HepG2 (cell line): ENCODE measurements at regions not wholly inside any gene's neighbourhood (a gene's known extent, or its start where the extent isn't known, plus 50 kb on each side); places are given as distances from the start of the nearest gene placed in this dataset.

Experiments
- CEBPB ChIP-seq: IDR thresholded peaks from 2 replicates; pipeline ENCODE4 v1.6.1; 2011; ENCODE audit warnings: low read depth, low read length, improper control_type of control experiment, borderline replicate concordance
- CTCF ChIP-seq: sonication (generic); formaldehyde crosslinking; IDR thresholded peaks from 2 replicates; pipeline ENCODE4 v1.5.0; 2020; ENCODE audit warnings: mild to moderate bottlenecking, missing genetic modification reagents, moderate library complexity
- POLR2A ChIP-seq, 2 experiments: IDR thresholded peaks; 2 replicates each; pipeline ENCODE4 v1.6.1; 2011; ENCODE audit warnings: low read depth in 2 of 2, low read length in 2 of 2, mild to moderate bottlenecking in 1 of 2, moderate library complexity in 1 of 2; ENCODE audit not compliant: insufficient read depth in 1 of 2
- REPIN1 ChIP-seq: sonication (generic); formaldehyde crosslinking; IDR thresholded peaks from 2 replicates; pipeline ENCODE4 v1.8.0; 2022; ENCODE audit warnings: missing genetic modification reagents, low read depth, mild to moderate bottlenecking, borderline replicate concordance
- SIN3A ChIP-seq: IDR thresholded peaks from 2 replicates; pipeline ENCODE4 v1.6.1; 2011; ENCODE audit warnings: low read depth, mild to moderate bottlenecking, control low read depth, low read length, borderline replicate concordance
- ZKSCAN8 ChIP-seq: IDR thresholded peaks from 2 replicates; pipeline ENCODE4 v1.6.1; 2016; ENCODE audit warnings: borderline replicate concordance, missing genetic modification reagents, missing compliant biosample characterization
- ZNF253 ChIP-seq: sonication (generic); formaldehyde crosslinking; IDR thresholded peaks from 2 replicates; pipeline ENCODE4 v1.8.0; 2022; ENCODE audit warnings: mild to moderate bottlenecking, missing genetic modification reagents, borderline replicate concordance
- ZNF281 ChIP-seq: sonication (generic); formaldehyde crosslinking; IDR thresholded peaks from 2 replicates; pipeline ENCODE4 v1.4.0; 2020; ENCODE audit warnings: missing genetic modification reagents, borderline replicate concordance

GRCh38 chr7:64102656-64103400 is 57.6 kb downstream of the ZNF727 start:
- TF ChIP-seq POLR2A (IDR thresholded peaks at IDR 0.05; ENCODE audit: insufficient read depth in 1 of 2, low read depth in 2 of 2, low read length in 2 of 2) (no peak), CTCF (CRISPR knock-in tag) (no peak), ZKSCAN8 (CRISPR knock-in tag) (no peak), ZNF281 (CRISPR knock-in tag) (no peak), REPIN1 (CRISPR knock-in tag) (no peak), CEBPB (no peak), SIN3A (no peak), ZNF253 (CRISPR knock-in tag) (no peak)
